AG09309 (cell line): ENCODE measurements at regions not wholly inside any gene's neighbourhood (a gene's known extent, or its start where the extent isn't known, plus 50 kb on each side); places are given as distances from the start of the nearest gene placed in this dataset.

ENCODE experiments used
- DNase-seq: peaks from one replicate; pipeline ENCODE4 v3.0.0-alpha.2; 2010; ENCODE audit warnings: low read depth
- H3K4me3 ChIP-seq: 2 replicates; pipeline ENCODE4 v1.5.1; 2011; ENCODE audit warnings: mild to moderate bottlenecking, low read depth, low read length, moderate library complexity; ENCODE audit not compliant: control insufficient read depth
- TF ChIP-seq, protein P1 (sequence below): IDR thresholded peaks from 2 replicates; pipeline ENCODE4 v1.5.1; 2011; ENCODE audit warnings: mild to moderate bottlenecking, low read depth, low read length, inconsistent platforms; ENCODE audit not compliant: insufficient read depth, control insufficient read depth; ENCODE audit errors: missing control alignments

DNA sequence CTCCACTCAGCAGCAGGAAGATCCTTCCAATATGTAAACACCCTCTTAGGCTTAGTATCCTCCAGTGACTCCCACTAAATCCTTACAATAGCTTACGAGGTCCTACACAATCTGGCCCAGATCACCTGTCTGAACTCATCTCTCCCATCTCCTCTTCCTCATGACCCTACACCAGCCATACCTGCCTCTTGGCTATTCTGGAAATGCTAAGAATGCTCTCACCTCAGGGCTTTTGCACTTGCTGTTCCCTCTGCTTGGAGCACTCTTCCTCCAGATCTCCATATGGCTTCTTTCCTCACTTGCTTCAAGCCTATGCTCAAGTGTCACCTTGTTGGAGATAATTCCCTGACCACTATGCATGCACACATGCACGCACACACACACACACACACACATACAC lies 50.8 kb upstream of the FRMD4A start:
- H3K4me3 ChIP-seq = no peak overlapping the region
- DNase-seq = no peak
- TF ChIP-seq, protein P1, sequence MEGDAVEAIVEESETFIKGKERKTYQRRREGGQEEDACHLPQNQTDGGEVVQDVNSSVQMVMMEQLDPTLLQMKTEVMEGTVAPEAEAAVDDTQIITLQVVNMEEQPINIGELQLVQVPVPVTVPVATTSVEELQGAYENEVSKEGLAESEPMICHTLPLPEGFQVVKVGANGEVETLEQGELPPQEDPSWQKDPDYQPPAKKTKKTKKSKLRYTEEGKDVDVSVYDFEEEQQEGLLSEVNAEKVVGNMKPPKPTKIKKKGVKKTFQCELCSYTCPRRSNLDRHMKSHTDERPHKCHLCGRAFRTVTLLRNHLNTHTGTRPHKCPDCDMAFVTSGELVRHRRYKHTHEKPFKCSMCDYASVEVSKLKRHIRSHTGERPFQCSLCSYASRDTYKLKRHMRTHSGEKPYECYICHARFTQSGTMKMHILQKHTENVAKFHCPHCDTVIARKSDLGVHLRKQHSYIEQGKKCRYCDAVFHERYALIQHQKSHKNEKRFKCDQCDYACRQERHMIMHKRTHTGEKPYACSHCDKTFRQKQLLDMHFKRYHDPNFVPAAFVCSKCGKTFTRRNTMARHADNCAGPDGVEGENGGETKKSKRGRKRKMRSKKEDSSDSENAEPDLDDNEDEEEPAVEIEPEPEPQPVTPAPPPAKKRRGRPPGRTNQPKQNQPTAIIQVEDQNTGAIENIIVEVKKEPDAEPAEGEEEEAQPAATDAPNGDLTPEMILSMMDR = no peak

DNA sequence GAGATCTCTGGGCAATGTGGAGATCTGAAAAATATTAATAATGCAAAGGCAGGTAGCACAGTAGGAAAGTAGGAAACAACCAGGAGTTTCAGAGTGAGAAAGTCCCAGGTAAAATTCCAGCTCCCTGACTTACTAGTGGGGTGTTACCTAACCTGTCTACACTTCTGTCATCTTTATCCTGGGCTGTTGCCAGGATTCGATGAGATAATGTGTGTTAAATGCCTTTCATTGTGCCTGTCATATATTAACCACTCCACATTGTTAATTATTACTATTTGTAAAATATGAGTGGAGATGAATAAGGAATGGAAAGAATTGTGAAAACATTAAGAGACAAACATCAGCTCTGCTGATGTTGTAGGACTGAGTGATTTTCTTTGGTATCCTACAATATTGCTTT lies 50.0 kb upstream of the FRMD4A start:
- no peak for DNase-seq
- no peak overlapping the region for H3K4me3 ChIP-seq
- TF ChIP-seq, protein P1 = no peak
